WTC11 (cell line): ENCODE measurements at regions not wholly inside any gene's neighbourhood (a gene's known extent, or its start where the extent isn't known, plus 50 kb on each side); places are given as distances from the start of the nearest gene placed in this dataset.

Experiments
- ATAC-seq: fragments of 200-7000 bp; cut with Tn5 transposase; 2 replicates; pipeline ENCODE4 v1.10.0; 2021; ENCODE audit warnings: mild to moderate bottlenecking, moderate library complexity
- CTCF ChIA-PET: fragments of 300-600 bp; sonication (Branson Sonifier 250); formaldehyde crosslinking; loops from one replicate; lab custom pipeline; 2021; ENCODE audit warnings: antibody characterized with exemption; lab: Charles Lee
- POLR2A ChIA-PET: fragments of 350-600 bp; sonication (Branson Sonifier 250); formaldehyde crosslinking; loops from one replicate; lab custom pipeline; 2021; ENCODE audit warnings: antibody characterized with exemption; lab: Charles Lee
- DNase-seq: peaks from one replicate; pipeline ENCODE4 v3.0.0; 2021; ENCODE audit warnings: low spot score
- H3K27ac Mint-ChIP-seq: 2 replicates; pipeline ENCODE4 v1.8.0; 2021; ENCODE audit warnings: mixed read lengths
- H3K27me3 Mint-ChIP-seq: 2 replicates; pipeline ENCODE4 v1.8.0; 2021; ENCODE audit warnings: low read depth, mild to moderate bottlenecking, moderate library complexity, mixed read lengths
- H3K36me3 Mint-ChIP-seq: 2 replicates; pipeline ENCODE4 v1.8.0; 2021; ENCODE audit warnings: mixed read lengths
- H3K4me1 Mint-ChIP-seq: 2 replicates; pipeline ENCODE4 v1.8.0; 2022; ENCODE audit warnings: mixed read lengths
- H3K4me3 Mint-ChIP-seq: 2 replicates; pipeline ENCODE4 v1.8.0; 2021; ENCODE audit warnings: mild to moderate bottlenecking, moderate library complexity, mixed read lengths
- H3K9me3 Mint-ChIP-seq: 2 replicates; pipeline ENCODE4 v1.8.0; 2021; ENCODE audit warnings: mixed read lengths
- ATF1 ChIP-seq: sonication (generic); formaldehyde crosslinking; IDR thresholded peaks from 2 replicates; pipeline ENCODE4 v1.8.1; 2023; ENCODE audit warnings: mild to moderate bottlenecking, moderate library complexity, missing genetic modification reagents
- CREB1 ChIP-seq: sonication (generic); formaldehyde crosslinking; IDR thresholded peaks from 2 replicates; pipeline ENCODE4 v1.8.0; 2023; ENCODE audit warnings: mild to moderate bottlenecking, missing genetic modification reagents
- GABPB1 ChIP-seq: sonication (generic); formaldehyde crosslinking; IDR thresholded peaks from 2 replicates; pipeline ENCODE4 v1.8.1; 2023; ENCODE audit warnings: mild to moderate bottlenecking, missing genetic modification reagents
- GTF2I ChIP-seq: fragments of 250-450 bp; sonication (Bioruptor Pico); conservative IDR thresholded peaks from 2 replicates; pipeline ENCODE4 v1.4.0; 2021; ENCODE audit warnings: mild to moderate bottlenecking
- IRF2 ChIP-seq: sonication (generic); formaldehyde crosslinking; IDR thresholded peaks from 2 replicates; pipeline ENCODE4 v1.8.0; 2022; ENCODE audit warnings: low read depth, missing genetic modification reagents, borderline replicate concordance
- PRRX2 ChIP-seq: fragments of 250-450 bp; sonication (Bioruptor Pico); IDR thresholded peaks from 2 replicates; pipeline ENCODE4 v1.8.0; 2021; ENCODE audit warnings: mild to moderate bottlenecking
- TF ChIP-seq, protein P1 (sequence below): fragments of 250-450 bp; sonication (Bioruptor Pico); IDR thresholded peaks from 2 replicates; pipeline ENCODE4 v1.9.0; 2021; ENCODE audit warnings: mild to moderate bottlenecking, borderline replicate concordance
- TF ChIP-seq, protein P2 (sequence below): fragments of 200-600 bp; IDR thresholded peaks from 2 replicates; pipeline ENCODE4 v1.8.0; 2022; ENCODE audit warnings: antibody characterized with exemption
- TF ChIP-seq, protein P3 (sequence below): fragments of 250-450 bp; sonication (Bioruptor Pico); IDR thresholded peaks from 2 replicates; pipeline ENCODE4 v1.8.0; 2021; ENCODE audit warnings: mild to moderate bottlenecking
- TF ChIP-seq, protein P4 (sequence below): sonication (generic); formaldehyde crosslinking; IDR thresholded peaks from 2 replicates; pipeline ENCODE4 v1.8.1; 2023; ENCODE audit warnings: mild to moderate bottlenecking, missing genetic modification reagents
- TF ChIP-seq, protein P5 (sequence below): fragments of 250-450 bp; sonication (Bioruptor Pico); IDR thresholded peaks from 2 replicates; pipeline ENCODE4 v1.9.0; 2021; ENCODE audit warnings: mild to moderate bottlenecking

DNA sequence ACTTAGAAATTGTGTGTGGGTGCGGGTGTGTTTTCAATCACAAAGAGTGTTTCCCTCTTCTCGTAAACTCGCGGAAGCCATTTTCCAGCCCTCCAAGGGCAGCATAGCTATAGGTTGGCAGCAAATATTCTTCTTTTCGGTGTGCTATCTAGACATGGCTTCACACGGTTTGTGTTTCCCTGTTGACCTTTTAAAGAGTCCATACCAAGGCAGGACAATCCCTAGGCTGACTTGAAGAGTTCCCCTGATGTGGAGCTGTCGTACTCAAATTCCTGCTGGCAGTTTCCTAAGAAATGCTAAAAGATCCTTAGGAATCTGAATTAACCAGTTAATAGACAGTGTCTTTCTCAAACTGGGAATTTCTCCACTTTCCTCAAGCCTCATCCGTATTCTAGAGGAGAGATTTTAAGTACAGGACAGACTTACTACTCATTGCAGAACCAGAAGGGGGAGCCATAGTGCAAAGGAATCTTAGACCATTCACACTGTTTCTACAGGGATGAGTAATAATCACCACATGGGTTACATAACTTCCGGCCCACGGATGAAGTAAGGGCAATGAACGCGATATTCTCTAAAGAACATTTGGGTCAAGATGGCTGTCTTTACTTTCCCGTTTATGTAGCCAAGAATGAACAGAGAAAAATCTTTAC is 288.6 kb upstream of the ELAC2 start:
- Mint-ChIP-seq H3K36me3 (peaks cover 8% of the 10 kb centered on the region), H3K27me3 (no peaks in the 10 kb centered on the region), H3K4me1 (peaks cover 17% of the 10 kb centered on the region), H3K4me3 (no peak overlapping the region), H3K27ac (peak overlapping the region; percentile 57), H3K9me3 (peaks cover 17% of the 10 kb centered on the region)
- ChIA-PET POLR2A (no interaction called here), CTCF (interaction anchor here (0.5 kb wide), 1 partner anchor 200 kb away, joined by 3 read pairs; no protein-coding TSS in a partner anchor)
- peak; percentile 18 for DNase-seq
- TF ChIP-seq, protein P1, sequence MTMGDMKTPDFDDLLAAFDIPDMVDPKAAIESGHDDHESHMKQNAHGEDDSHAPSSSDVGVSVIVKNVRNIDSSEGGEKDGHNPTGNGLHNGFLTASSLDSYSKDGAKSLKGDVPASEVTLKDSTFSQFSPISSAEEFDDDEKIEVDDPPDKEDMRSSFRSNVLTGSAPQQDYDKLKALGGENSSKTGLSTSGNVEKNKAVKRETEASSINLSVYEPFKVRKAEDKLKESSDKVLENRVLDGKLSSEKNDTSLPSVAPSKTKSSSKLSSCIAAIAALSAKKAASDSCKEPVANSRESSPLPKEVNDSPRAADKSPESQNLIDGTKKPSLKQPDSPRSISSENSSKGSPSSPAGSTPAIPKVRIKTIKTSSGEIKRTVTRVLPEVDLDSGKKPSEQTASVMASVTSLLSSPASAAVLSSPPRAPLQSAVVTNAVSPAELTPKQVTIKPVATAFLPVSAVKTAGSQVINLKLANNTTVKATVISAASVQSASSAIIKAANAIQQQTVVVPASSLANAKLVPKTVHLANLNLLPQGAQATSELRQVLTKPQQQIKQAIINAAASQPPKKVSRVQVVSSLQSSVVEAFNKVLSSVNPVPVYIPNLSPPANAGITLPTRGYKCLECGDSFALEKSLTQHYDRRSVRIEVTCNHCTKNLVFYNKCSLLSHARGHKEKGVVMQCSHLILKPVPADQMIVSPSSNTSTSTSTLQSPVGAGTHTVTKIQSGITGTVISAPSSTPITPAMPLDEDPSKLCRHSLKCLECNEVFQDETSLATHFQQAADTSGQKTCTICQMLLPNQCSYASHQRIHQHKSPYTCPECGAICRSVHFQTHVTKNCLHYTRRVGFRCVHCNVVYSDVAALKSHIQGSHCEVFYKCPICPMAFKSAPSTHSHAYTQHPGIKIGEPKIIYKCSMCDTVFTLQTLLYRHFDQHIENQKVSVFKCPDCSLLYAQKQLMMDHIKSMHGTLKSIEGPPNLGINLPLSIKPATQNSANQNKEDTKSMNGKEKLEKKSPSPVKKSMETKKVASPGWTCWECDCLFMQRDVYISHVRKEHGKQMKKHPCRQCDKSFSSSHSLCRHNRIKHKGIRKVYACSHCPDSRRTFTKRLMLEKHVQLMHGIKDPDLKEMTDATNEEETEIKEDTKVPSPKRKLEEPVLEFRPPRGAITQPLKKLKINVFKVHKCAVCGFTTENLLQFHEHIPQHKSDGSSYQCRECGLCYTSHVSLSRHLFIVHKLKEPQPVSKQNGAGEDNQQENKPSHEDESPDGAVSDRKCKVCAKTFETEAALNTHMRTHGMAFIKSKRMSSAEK, result no peak
- TF ChIP-seq ATF1 (CRISPR knock-in tag), result no peak
- TF ChIP-seq, protein P2, sequence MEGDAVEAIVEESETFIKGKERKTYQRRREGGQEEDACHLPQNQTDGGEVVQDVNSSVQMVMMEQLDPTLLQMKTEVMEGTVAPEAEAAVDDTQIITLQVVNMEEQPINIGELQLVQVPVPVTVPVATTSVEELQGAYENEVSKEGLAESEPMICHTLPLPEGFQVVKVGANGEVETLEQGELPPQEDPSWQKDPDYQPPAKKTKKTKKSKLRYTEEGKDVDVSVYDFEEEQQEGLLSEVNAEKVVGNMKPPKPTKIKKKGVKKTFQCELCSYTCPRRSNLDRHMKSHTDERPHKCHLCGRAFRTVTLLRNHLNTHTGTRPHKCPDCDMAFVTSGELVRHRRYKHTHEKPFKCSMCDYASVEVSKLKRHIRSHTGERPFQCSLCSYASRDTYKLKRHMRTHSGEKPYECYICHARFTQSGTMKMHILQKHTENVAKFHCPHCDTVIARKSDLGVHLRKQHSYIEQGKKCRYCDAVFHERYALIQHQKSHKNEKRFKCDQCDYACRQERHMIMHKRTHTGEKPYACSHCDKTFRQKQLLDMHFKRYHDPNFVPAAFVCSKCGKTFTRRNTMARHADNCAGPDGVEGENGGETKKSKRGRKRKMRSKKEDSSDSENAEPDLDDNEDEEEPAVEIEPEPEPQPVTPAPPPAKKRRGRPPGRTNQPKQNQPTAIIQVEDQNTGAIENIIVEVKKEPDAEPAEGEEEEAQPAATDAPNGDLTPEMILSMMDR, result 0 out of 2 replicates have a peak, but pooled peaks have one; percentile 29
- TF ChIP-seq, protein P3, sequence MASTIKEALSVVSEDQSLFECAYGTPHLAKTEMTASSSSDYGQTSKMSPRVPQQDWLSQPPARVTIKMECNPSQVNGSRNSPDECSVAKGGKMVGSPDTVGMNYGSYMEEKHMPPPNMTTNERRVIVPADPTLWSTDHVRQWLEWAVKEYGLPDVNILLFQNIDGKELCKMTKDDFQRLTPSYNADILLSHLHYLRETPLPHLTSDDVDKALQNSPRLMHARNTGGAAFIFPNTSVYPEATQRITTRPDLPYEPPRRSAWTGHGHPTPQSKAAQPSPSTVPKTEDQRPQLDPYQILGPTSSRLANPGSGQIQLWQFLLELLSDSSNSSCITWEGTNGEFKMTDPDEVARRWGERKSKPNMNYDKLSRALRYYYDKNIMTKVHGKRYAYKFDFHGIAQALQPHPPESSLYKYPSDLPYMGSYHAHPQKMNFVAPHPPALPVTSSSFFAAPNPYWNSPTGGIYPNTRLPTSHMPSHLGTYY (CRISPR knock-in tag), result no peak
- peak; percentile 42; the same call in 1 of the 2 replicates for TF ChIP-seq GABPB1 (CRISPR knock-in tag)
- ATAC-seq, result peak; percentile 95

GRCh38 chr17:13302983-13303382 is 285.2 kb upstream of the ELAC2 start:
- Mint-ChIP-seq H3K4me1 (peaks cover 17% of the 10 kb centered on the region), H3K27ac (no peak overlapping the region), H3K27me3 (no peaks in the 10 kb centered on the region), H3K9me3 (peaks cover 4% of the 10 kb centered on the region; the same call in 1 of the 2 replicates), H3K4me3 (no peak overlapping the region), H3K36me3 (no peaks in the 10 kb centered on the region)
- ChIA-PET CTCF (no interaction called here), POLR2A (no interaction called here)
- ATAC-seq, result no peak
- DNase-seq, result no peak
- TF ChIP-seq IRF2 (CRISPR knock-in tag) (no peak), PRRX2 (CRISPR knock-in tag) (no peak), GTF2I (CRISPR knock-in tag) (no peak), CREB1 (CRISPR knock-in tag) (no peak)
- TF ChIP-seq, protein P2, result no peak
- TF ChIP-seq, protein P4, sequence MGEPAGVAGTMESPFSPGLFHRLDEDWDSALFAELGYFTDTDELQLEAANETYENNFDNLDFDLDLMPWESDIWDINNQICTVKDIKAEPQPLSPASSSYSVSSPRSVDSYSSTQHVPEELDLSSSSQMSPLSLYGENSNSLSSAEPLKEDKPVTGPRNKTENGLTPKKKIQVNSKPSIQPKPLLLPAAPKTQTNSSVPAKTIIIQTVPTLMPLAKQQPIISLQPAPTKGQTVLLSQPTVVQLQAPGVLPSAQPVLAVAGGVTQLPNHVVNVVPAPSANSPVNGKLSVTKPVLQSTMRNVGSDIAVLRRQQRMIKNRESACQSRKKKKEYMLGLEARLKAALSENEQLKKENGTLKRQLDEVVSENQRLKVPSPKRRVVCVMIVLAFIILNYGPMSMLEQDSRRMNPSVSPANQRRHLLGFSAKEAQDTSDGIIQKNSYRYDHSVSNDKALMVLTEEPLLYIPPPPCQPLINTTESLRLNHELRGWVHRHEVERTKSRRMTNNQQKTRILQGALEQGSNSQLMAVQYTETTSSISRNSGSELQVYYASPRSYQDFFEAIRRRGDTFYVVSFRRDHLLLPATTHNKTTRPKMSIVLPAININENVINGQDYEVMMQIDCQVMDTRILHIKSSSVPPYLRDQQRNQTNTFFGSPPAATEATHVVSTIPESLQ (CRISPR knock-in tag), result no peak
- TF ChIP-seq, protein P5, sequence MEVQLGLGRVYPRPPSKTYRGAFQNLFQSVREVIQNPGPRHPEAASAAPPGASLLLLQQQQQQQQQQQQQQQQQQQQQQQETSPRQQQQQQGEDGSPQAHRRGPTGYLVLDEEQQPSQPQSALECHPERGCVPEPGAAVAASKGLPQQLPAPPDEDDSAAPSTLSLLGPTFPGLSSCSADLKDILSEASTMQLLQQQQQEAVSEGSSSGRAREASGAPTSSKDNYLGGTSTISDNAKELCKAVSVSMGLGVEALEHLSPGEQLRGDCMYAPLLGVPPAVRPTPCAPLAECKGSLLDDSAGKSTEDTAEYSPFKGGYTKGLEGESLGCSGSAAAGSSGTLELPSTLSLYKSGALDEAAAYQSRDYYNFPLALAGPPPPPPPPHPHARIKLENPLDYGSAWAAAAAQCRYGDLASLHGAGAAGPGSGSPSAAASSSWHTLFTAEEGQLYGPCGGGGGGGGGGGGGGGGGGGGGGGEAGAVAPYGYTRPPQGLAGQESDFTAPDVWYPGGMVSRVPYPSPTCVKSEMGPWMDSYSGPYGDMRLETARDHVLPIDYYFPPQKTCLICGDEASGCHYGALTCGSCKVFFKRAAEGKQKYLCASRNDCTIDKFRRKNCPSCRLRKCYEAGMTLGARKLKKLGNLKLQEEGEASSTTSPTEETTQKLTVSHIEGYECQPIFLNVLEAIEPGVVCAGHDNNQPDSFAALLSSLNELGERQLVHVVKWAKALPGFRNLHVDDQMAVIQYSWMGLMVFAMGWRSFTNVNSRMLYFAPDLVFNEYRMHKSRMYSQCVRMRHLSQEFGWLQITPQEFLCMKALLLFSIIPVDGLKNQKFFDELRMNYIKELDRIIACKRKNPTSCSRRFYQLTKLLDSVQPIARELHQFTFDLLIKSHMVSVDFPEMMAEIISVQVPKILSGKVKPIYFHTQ, result no peak
- TF ChIP-seq, protein P3 (CRISPR knock-in tag), result no peak
